HEK293 (cell line): ENCODE measurements at regions not wholly inside any gene's neighbourhood (a gene's known extent, or its start where the extent isn't known, plus 50 kb on each side); places are given as distances from the start of the nearest gene placed in this dataset.

Experiments used
- BCL11A ChIP-seq: fragments of 450-650 bp; formaldehyde crosslinking; IDR thresholded peaks from 2 replicates; pipeline ENCODE4 v1.5.1; 2016; ENCODE audit warnings: low read depth, missing biosample characterization, missing genetic modification characterization
- GLIS2 ChIP-seq: fragments of 450-650 bp; formaldehyde crosslinking; IDR thresholded peaks from 2 replicates; pipeline ENCODE4 v1.5.1; 2016; ENCODE audit warnings: missing biosample characterization, missing genetic modification characterization
- HIC1 ChIP-seq: fragments of 450-650 bp; formaldehyde crosslinking; IDR thresholded peaks from 2 replicates; pipeline ENCODE4 v1.5.1; 2016; ENCODE audit warnings: missing biosample characterization, missing genetic modification characterization
- HOXA7 ChIP-seq: sonication (generic); formaldehyde crosslinking; IDR thresholded peaks from 2 replicates; pipeline ENCODE4 v1.8.1; 2022; ENCODE audit warnings: missing genetic modification reagents, borderline replicate concordance
- KLF10 ChIP-seq: fragments of 450-650 bp; IDR thresholded peaks from 2 replicates; pipeline ENCODE4 v1.5.1; 2018; ENCODE audit warnings: missing biosample characterization, mild to moderate bottlenecking, missing genetic modification characterization
- KLF8 ChIP-seq: fragments of 450-650 bp; formaldehyde crosslinking; IDR thresholded peaks from 2 replicates; pipeline ENCODE4 v1.5.1; 2016; ENCODE audit warnings: missing biosample characterization, missing genetic modification characterization
- MEIS1 ChIP-seq: sonication (generic); formaldehyde crosslinking; IDR thresholded peaks from 2 replicates; pipeline ENCODE4 v1.8.1; 2022; ENCODE audit warnings: missing genetic modification reagents, mild to moderate bottlenecking, borderline replicate concordance
- MZF1 ChIP-seq: fragments of 450-650 bp; formaldehyde crosslinking; IDR thresholded peaks from 2 replicates; pipeline ENCODE4 v1.5.1; 2017; ENCODE audit warnings: missing biosample characterization, missing genetic modification characterization, borderline replicate concordance
- PRDM2 ChIP-seq: fragments of 450-650 bp; formaldehyde crosslinking; IDR thresholded peaks from 2 replicates; pipeline ENCODE4 v1.5.1; 2016; ENCODE audit warnings: missing biosample characterization, missing genetic modification characterization, borderline replicate concordance
- REPIN1 ChIP-seq: fragments of 450-650 bp; formaldehyde crosslinking; IDR thresholded peaks from 2 replicates; pipeline ENCODE4 v1.5.1; 2017; ENCODE audit warnings: missing biosample characterization, missing genetic modification characterization, low read depth
- ZBTB1 ChIP-seq: fragments of 450-650 bp; formaldehyde crosslinking; IDR thresholded peaks from 2 replicates; pipeline ENCODE4 v1.5.1; 2016; ENCODE audit warnings: missing biosample characterization, missing genetic modification characterization
- ZBTB11 ChIP-seq: fragments of 450-650 bp; formaldehyde crosslinking; conservative IDR thresholded peaks from 2 replicates; pipeline ENCODE4 v1.5.1; 2016; ENCODE audit warnings: low read depth, missing biosample characterization, missing genetic modification characterization
- ZBTB48 ChIP-seq: fragments of 450-650 bp; formaldehyde crosslinking; IDR thresholded peaks from 2 replicates; pipeline ENCODE4 v1.5.1; 2016; ENCODE audit warnings: missing biosample characterization, missing genetic modification characterization
- ZBTB7A ChIP-seq: fragments of 450-650 bp; formaldehyde crosslinking; IDR thresholded peaks from 2 replicates; pipeline ENCODE4 v1.5.1; 2016; ENCODE audit warnings: low read depth, missing biosample characterization, missing genetic modification characterization
- ZNF16 ChIP-seq: fragments of 450-650 bp; formaldehyde crosslinking; IDR thresholded peaks from 2 replicates; pipeline ENCODE4 v1.5.1; 2016; ENCODE audit warnings: low read depth, missing biosample characterization, missing genetic modification characterization
- ZNF184 ChIP-seq: fragments of 450-650 bp; IDR thresholded peaks from 2 replicates; pipeline ENCODE4 v1.5.1; 2018; ENCODE audit warnings: missing biosample characterization, mild to moderate bottlenecking, missing genetic modification characterization
- ZNF223 ChIP-seq: fragments of 450-650 bp; formaldehyde crosslinking; IDR thresholded peaks from 2 replicates; pipeline ENCODE4 v1.5.1; 2016; ENCODE audit warnings: missing biosample characterization, missing genetic modification characterization
- ZNF248 ChIP-seq: fragments of 450-650 bp; formaldehyde crosslinking; IDR thresholded peaks from 2 replicates; pipeline ENCODE4 v1.5.1; 2017; ENCODE audit warnings: missing biosample characterization, missing genetic modification characterization
- ZNF266 ChIP-seq: fragments of 450-650 bp; formaldehyde crosslinking; IDR thresholded peaks from 2 replicates; pipeline ENCODE4 v1.5.1; 2016; ENCODE audit warnings: missing biosample characterization, missing genetic modification characterization, low read depth
- ZNF394 ChIP-seq: fragments of 450-650 bp; formaldehyde crosslinking; IDR thresholded peaks from 2 replicates; pipeline ENCODE4 v1.5.1; 2016; ENCODE audit warnings: missing biosample characterization, missing genetic modification characterization, mild to moderate bottlenecking, moderate library complexity, borderline replicate concordance
- ZNF529 ChIP-seq: fragments of 450-650 bp; formaldehyde crosslinking; IDR thresholded peaks from 2 replicates; pipeline ENCODE4 v1.5.1; 2017; ENCODE audit warnings: missing genetic modification characterization, missing biosample characterization; ENCODE audit not compliant: insufficient replicate concordance
- ZNF654 ChIP-seq: fragments of 450-650 bp; formaldehyde crosslinking; IDR thresholded peaks from 2 replicates; pipeline ENCODE4 v1.5.1; 2016; ENCODE audit warnings: low read depth, missing biosample characterization, missing genetic modification characterization
- ZNF707 ChIP-seq: fragments of 450-650 bp; formaldehyde crosslinking; IDR thresholded peaks from 2 replicates; pipeline ENCODE4 v1.5.1; 2016; ENCODE audit warnings: missing biosample characterization, missing genetic modification characterization
- ZNF747 ChIP-seq: fragments of 450-650 bp; formaldehyde crosslinking; IDR thresholded peaks from 2 replicates; pipeline ENCODE4 v1.5.1; 2016; ENCODE audit warnings: missing biosample characterization, missing genetic modification characterization
- ZNF776 ChIP-seq: fragments of 450-650 bp; formaldehyde crosslinking; IDR thresholded peaks from 2 replicates; pipeline ENCODE4 v1.5.0; 2017; ENCODE audit warnings: missing biosample characterization, missing genetic modification characterization, borderline replicate concordance
- TF ChIP-seq, protein P1 (sequence below): fragments of 450-650 bp; formaldehyde crosslinking; IDR thresholded peaks from 2 replicates; pipeline ENCODE4 v1.5.1; 2016; ENCODE audit warnings: missing biosample characterization, missing genetic modification characterization

GRCh38 chr16:77594799-77595596 lies 127.3 kb upstream of the NUDT7 start (continued):
- TF ChIP-seq HIC1 (tag by site-specific recombination), result no peak
- TF ChIP-seq ZNF394 (tag by site-specific recombination), result 0 out of 2 replicates have a peak, but pooled peaks have one; percentile 59
- TF ChIP-seq ZBTB1 (tag by site-specific recombination), result peak; percentile 4; the same call in 1 of the 2 replicates
- no peak for TF ChIP-seq BCL11A (tag by site-specific recombination)
- TF ChIP-seq, protein P1, sequence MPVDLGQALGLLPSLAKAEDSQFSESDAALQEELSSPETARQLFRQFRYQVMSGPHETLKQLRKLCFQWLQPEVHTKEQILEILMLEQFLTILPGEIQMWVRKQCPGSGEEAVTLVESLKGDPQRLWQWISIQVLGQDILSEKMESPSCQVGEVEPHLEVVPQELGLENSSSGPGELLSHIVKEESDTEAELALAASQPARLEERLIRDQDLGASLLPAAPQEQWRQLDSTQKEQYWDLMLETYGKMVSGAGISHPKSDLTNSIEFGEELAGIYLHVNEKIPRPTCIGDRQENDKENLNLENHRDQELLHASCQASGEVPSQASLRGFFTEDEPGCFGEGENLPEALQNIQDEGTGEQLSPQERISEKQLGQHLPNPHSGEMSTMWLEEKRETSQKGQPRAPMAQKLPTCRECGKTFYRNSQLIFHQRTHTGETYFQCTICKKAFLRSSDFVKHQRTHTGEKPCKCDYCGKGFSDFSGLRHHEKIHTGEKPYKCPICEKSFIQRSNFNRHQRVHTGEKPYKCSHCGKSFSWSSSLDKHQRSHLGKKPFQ (tag by site-specific recombination), result no peak
- no peak for TF ChIP-seq GLIS2
- no peak for TF ChIP-seq ZBTB7A (tag by site-specific recombination)
- no peak for TF ChIP-seq KLF8 (tag by site-specific recombination)
- TF ChIP-seq ZNF707 (tag by site-specific recombination), result no peak
- no peak for TF ChIP-seq ZNF248 (tag by site-specific recombination)
- no peak for TF ChIP-seq ZNF223 (tag by site-specific recombination)
- TF ChIP-seq ZNF654 (tag by site-specific recombination), result no peak
- TF ChIP-seq REPIN1 (tag by site-specific recombination), result no peak
- no peak for TF ChIP-seq ZBTB48 (tag by site-specific recombination)
- TF ChIP-seq PRDM2 (tag by site-specific recombination), result no peak
- TF ChIP-seq KLF10, result no peak
- no peak for TF ChIP-seq HOXA7 (CRISPR knock-in tag)
- TF ChIP-seq ZNF529 (tag by site-specific recombination), result no peak
- peak; percentile 75; the same call in 1 of the 2 replicates for TF ChIP-seq ZNF776 (tag by site-specific recombination)
- TF ChIP-seq MZF1 (tag by site-specific recombination), result no peak
- TF ChIP-seq ZNF747, result no peak
- no peak for TF ChIP-seq ZNF16
- no peak for TF ChIP-seq ZNF184 (tag by site-specific recombination)
- TF ChIP-seq ZBTB11, result no peak; the same call in 1 of the 2 replicates
- TF ChIP-seq MEIS1 (CRISPR knock-in tag), result no peak
- no peak for TF ChIP-seq ZNF266 (tag by site-specific recombination)
